Tibial artery (tissue), 4 donors: ENCODE measurements at regions not wholly inside any gene's neighbourhood (a gene's known extent, or its start where the extent isn't known, plus 50 kb on each side); places are given as distances from the start of the nearest gene placed in this dataset.

Source experiments
- DNase-seq, 2 donors: peaks; one replicate each; pipeline ENCODE4 v3.0.0-alpha.2; 2019
- H3K27ac ChIP-seq, 2 donors: fragments of 200-600 bp; sonication (generic) in 1 of 2; 1 replicate in 1 of 2; 2 replicates in 1 of 2; pipeline ENCODE4 v1.5.1; 2018 to 2019; ENCODE audit warnings: mild to moderate bottlenecking in 1 of 2
- H3K27me3 ChIP-seq, 2 donors: fragments of 200-600 bp; sonication (generic) in 1 of 2; one replicate each; pipeline versions ENCODE4 v1.5.1 to v1.6.0; 2016 to 2019
- H3K36me3 ChIP-seq, 3 donors: fragments of 200-600 bp; sonication (generic) in 2 of 3; one replicate each; pipeline ENCODE4 v1.5.1; 2016 to 2019; ENCODE audit warnings: mild to moderate bottlenecking in 2 of 3
- H3K4me1 ChIP-seq, 4 donors: fragments of 200-600 bp; sonication (generic) in 2 of 4; 1 replicate in 3 of 4; 2 replicates in 1 of 4; pipeline ENCODE4 v1.5.1; 2016 to 2019
- H3K4me3 ChIP-seq, 2 donors: fragments of 200-600 bp; sonication (generic) in 1 of 2; 1 replicate in 1 of 2; 2 replicates in 1 of 2; pipeline ENCODE4 v1.5.1; 2018 to 2019; ENCODE audit warnings: mild to moderate bottlenecking in 2 of 2
- H3K9me3 ChIP-seq, 3 donors: fragments of 200-600 bp; sonication (generic) in 1 of 3; one replicate each; pipeline ENCODE4 v1.5.1; 2016 to 2019
- intact Hi-C: fragments of 100-400 bp; cut with DNase I; formaldehyde crosslinking; loops from one replicate; pipeline ENCODE4 v1.15.0; 2023; ENCODE audit warnings: low total_unique reads
- TF ChIP-seq, protein P1 (sequence below), 2 experiments: fragments of 200-600 bp in 1 of 2; fragments of 450-650 bp in 1 of 2; IDR thresholded peaks; one replicate each; pipeline ENCODE4 v1.5.1; 2017 to 2019; ENCODE audit warnings: antibody characterized with exemption in 2 of 2, mild to moderate bottlenecking in 1 of 2, moderate library complexity in 1 of 2

DNA sequence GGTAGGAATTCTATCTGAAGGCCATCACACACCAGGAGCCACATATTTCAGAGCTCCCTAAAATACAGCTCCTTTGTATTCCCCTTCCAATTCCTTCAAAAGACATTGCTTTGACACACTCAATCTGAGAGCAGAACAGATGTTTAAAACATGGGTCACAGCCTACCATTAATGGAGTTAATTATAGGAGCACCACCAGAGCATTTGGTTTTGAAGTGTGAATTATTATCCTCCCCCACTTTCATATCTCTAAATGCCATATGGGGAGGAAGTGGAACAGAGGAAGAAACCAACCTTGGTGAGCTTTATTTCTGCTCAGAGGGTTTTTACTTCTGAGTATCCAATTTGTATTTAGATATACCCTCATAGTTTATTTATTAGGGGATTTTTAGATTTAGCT, 50.7 kb upstream of the TNFRSF21 start:
- no peak overlapping the region for H3K4me3 ChIP-seq
- no peaks in the 10 kb centered on the region for H3K9me3 ChIP-seq
- no peaks in the 10 kb centered on the region for H3K27me3 ChIP-seq
- intact Hi-C loops = no loop called here
- TF ChIP-seq, protein P1, sequence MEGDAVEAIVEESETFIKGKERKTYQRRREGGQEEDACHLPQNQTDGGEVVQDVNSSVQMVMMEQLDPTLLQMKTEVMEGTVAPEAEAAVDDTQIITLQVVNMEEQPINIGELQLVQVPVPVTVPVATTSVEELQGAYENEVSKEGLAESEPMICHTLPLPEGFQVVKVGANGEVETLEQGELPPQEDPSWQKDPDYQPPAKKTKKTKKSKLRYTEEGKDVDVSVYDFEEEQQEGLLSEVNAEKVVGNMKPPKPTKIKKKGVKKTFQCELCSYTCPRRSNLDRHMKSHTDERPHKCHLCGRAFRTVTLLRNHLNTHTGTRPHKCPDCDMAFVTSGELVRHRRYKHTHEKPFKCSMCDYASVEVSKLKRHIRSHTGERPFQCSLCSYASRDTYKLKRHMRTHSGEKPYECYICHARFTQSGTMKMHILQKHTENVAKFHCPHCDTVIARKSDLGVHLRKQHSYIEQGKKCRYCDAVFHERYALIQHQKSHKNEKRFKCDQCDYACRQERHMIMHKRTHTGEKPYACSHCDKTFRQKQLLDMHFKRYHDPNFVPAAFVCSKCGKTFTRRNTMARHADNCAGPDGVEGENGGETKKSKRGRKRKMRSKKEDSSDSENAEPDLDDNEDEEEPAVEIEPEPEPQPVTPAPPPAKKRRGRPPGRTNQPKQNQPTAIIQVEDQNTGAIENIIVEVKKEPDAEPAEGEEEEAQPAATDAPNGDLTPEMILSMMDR (IDR thresholded peaks at IDR 0.05) = no peak
- H3K4me1 ChIP-seq = no peaks in the 10 kb centered on the region
- no peaks in the 10 kb centered on the region for H3K36me3 ChIP-seq
- H3K27ac ChIP-seq = no peak overlapping the region
- DNase-seq = no peak

DNA sequence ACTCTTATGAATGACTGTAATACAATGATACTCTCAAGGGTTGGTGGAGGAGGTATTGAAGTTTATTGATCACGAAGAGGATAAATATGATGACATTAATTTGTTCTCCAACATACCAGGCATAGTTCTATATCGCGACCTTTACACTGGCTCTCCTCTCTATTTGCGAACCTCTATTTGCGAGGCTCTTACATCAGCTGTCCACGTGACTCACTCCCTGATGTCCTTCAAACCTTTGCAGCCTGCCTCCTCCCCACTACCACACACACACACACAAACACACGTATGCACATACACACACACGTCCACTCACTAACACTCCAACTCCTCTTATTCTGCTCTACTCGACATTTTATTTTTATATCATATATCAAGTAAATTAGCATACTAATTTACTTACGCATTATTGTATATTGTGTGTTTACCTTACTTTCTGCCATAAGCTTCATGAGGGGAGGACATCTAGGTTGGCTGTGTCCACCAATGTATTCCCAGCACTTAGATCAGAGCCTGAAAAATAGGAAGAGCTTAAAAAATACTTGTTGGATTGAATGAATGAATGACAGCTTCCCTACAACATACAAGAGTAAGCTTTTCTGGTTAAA, 53.3 kb upstream of the TNFRSF21 start:
- Histone ChIP-seq H3K27ac (no peak overlapping the region), H3K9me3 (no peaks in the 10 kb centered on the region), H3K4me3 (no peak overlapping the region), H3K4me1 (no peaks in the 10 kb centered on the region), H3K36me3 (no peaks in the 10 kb centered on the region), H3K27me3 (no peaks in the 10 kb centered on the region)
- intact Hi-C loops = no loop called here
- TF ChIP-seq, protein P1 (IDR thresholded peaks at IDR 0.05) = no peak
- DNase-seq = no peak

DNA sequence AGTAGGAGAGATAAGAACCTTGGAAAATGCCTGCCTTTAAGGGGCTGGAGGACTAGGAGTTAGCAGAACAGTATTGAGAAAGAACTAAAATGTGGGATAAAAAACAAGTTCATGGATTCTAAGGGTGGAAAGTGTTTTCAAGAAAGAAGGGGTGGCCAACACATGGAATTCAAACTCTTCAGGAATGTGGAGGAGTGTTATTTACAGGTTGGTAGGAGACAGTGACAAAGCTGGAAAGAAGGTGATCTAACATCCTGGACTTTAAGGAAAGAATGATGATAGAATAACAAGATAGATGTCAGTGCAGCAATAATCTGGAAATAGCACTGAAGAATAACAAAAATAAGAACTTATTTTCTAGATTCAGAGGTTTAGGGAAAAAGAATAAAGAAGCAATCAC, 54.0 kb upstream of the TNFRSF21 start:
- no peaks in the 10 kb centered on the region for H3K36me3 ChIP-seq
- no peaks in the 10 kb centered on the region for H3K4me1 ChIP-seq
- TF ChIP-seq, protein P1 (IDR thresholded peaks at IDR 0.05) = no peak
- H3K9me3 ChIP-seq = no peaks in the 10 kb centered on the region
- intact Hi-C loops = no loop called here
- no peak overlapping the region for H3K4me3 ChIP-seq
- H3K27ac ChIP-seq = no peak overlapping the region
- no peaks in the 10 kb centered on the region for H3K27me3 ChIP-seq
- no peak for DNase-seq

DNA sequence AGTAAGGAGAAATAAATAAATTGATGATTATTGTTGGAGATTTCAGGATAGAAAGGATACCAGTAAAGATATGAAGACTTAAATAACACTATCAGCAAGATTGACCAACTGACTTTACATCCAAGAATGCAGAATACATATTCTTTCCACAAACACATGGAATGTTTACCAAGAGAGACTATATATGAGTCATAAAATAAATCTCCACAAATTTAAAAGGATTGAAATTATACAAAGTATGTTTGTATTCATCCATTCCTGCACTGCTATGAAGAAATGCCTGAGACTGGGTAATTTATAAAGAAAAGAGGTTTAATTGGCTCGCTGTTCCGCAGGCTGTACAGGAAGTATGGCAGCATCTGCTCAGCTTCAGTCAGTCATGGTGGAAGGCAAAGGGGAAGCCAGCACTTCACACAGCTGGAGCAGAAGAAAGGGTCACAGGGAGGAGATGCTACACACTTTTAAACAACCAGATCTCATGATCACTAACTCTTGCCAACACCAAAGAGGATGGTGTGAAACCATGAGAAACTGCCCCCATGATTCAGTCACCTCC, 56.7 kb upstream of the TNFRSF21 start:
- TF ChIP-seq, protein P1 (IDR thresholded peaks at IDR 0.05) = no peak
- no peaks in the 10 kb centered on the region for H3K36me3 ChIP-seq
- no peak for DNase-seq
- H3K27me3 ChIP-seq = no peaks in the 10 kb centered on the region
- intact Hi-C loops = no loop called here
- no peak overlapping the region for H3K27ac ChIP-seq
- H3K4me1 ChIP-seq = no peaks in the 10 kb centered on the region
- H3K9me3 ChIP-seq = no peaks in the 10 kb centered on the region
- no peak overlapping the region for H3K4me3 ChIP-seq

DNA sequence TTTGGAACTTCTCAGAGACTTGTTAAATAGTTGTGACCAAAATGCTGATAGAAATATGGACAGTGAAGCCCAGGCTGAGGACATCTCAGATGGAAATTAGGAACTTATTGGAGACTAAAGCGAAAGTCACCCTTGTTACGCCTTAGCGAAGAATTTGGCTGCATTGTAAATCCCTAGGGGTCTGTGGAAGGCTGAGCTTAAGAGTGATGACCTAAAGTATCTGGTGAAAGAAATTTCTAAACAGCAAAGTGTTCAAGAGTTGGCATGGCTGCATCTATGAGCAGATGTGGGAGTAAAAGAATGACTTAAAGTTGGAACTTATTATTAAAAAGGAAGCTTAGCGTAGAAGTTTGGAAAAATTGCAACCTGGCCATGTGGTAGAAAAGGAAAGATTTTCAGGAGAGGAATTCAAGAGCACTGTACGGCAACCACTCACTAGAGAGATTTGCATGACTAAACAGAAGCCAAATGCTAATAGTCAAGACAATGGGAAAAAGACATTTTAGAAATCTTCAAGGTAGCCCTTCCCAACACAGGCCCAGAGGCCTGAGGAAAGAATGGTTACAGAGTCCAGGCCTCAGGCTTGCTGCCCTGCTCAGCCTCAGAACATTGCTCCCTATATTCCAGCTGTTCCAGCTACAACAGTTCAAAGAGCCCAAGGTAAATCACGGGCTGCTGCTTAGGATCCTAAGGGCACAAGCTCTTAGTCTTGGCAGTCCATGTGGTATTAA, 61.6 kb upstream of the TNFRSF21 start:
- TF ChIP-seq, protein P1 (IDR thresholded peaks at IDR 0.05) = no peak
- H3K4me1 ChIP-seq = no peaks in the 10 kb centered on the region

More for the DNA sequence above, 61.6 kb upstream of the TNFRSF21 start:
- Histone ChIP-seq H3K9me3 (no peaks in the 10 kb centered on the region), H3K27me3 (no peaks in the 10 kb centered on the region), H3K36me3 (no peaks in the 10 kb centered on the region), H3K27ac (no peak overlapping the region), H3K4me3 (no peak overlapping the region)
- intact Hi-C loops = no loop called here
- no peak for DNase-seq
